HCT116 (cell line): ENCODE measurements at regions not wholly inside any gene's neighbourhood (a gene's known extent, or its start where the extent isn't known, plus 50 kb on each side); places are given as distances from the start of the nearest gene placed in this dataset.
A peak's percentile ranks its signal among the peaks of the same experiment; 100 is the strongest.

Experiments used
- ATAC-seq: fragments of 200-7000 bp; cut with Tn5 transposase; 2 replicates; pipeline ENCODE4 v1.9.1; 2020; ENCODE audit warnings: mild to moderate bottlenecking, moderate library complexity
- BruUV-seq: library from RNA; stranded (reverse); fragments of 400-500 nt; replicated peaks from 2 replicates; lab custom pipeline; 2021; lab: Mats Ljungman, UMichigan
- CTCF ChIA-PET: fragments of 300-600 bp; sonication (Branson Sonifier 250); formaldehyde crosslinking; loops from one replicate; lab custom pipeline; 2021; ENCODE audit warnings: antibody characterized with exemption; lab: Charles Lee
- POLR2A ChIA-PET: fragments of 300-600, 350-600 bp; sonication (Branson Sonifier 250); formaldehyde crosslinking; loops from one replicate; lab custom pipeline; 2021; ENCODE audit warnings: antibody characterized with exemption; lab: Charles Lee
- RAD21 ChIA-PET, 2 experiments: fragments of 300-600 bp; sonication (Branson Sonifier 250); formaldehyde crosslinking; loops; one replicate each; lab custom pipeline; 2023; ENCODE audit warnings: low total read pairs in 2 of 2; ENCODE audit not compliant: uncharacterized antibody in 2 of 2, unreplicated experiment in 2 of 2, low non-redundant PET in 1 of 2; lab: Charles Lee
- DNase-seq: peaks from one replicate; pipeline ENCODE4 v3.0.0-alpha.2; 2010; ENCODE audit warnings: low read depth, low spot score
- H2AFZ ChIP-seq: fragments of 200-600 bp; shearing (Covaris generic), sonication (generic); 2 replicates; pipeline ENCODE4 v1.6.1; 2017; ENCODE audit warnings: low read depth, mixed run types, mixed read lengths, antibody characterized with exemption, low read length; ENCODE audit not compliant: poor library complexity, severe bottlenecking
- H3K27ac ChIP-seq: 2 replicates; pipeline ENCODE4 v1.5.1; 2012; ENCODE audit warnings: low read depth, low read length
- H3K27me3 ChIP-seq: fragments of 200-600 bp; sonication (generic); 2 replicates; pipeline ENCODE4 v1.6.1; 2016; ENCODE audit warnings: mixed run types, low read length, mixed read lengths; ENCODE audit not compliant: insufficient read depth
- H3K36me3 ChIP-seq, 2 experiments: fragments of 200-500 bp in 1 of 2; fragments of 200-600 bp in 1 of 2; sonication (Bioruptor generic) in 1 of 2; sonication (generic) in 1 of 2; 2 replicates each; pipeline versions ENCODE4 v1.5.1 to v1.6.1; 2014 to 2016; ENCODE audit warnings: low read length in 2 of 2, inconsistent platforms in 1 of 2, mixed read lengths in 1 of 2, mixed run types in 1 of 2; ENCODE audit not compliant: insufficient read depth in 2 of 2, control insufficient read depth in 1 of 2
- H3K4me1 ChIP-seq, 2 experiments: fragments of 200-600 bp in 1 of 2; sonication (generic) in 1 of 2; 2 replicates each; pipeline versions ENCODE4 v1.5.1 to v1.6.1; 2012 to 2017; ENCODE audit warnings: low read length in 2 of 2, inconsistent platforms in 1 of 2, mild to moderate bottlenecking in 1 of 2, mixed read lengths in 1 of 2, mixed run types in 1 of 2, moderate library complexity in 1 of 2; ENCODE audit not compliant: insufficient read depth in 2 of 2, control insufficient read depth in 1 of 2
- H3K4me2 ChIP-seq: fragments of 200-600 bp; sonication (generic); 2 replicates; pipeline ENCODE4 v1.6.1; 2017; ENCODE audit warnings: mixed run types, low read length, mixed read lengths
- H3K4me3 ChIP-seq, 2 experiments: fragments of 200-600 bp in 1 of 2; sonication (generic) in 1 of 2; replicated peaks in 1 of 2; 2 replicates each; pipeline ENCODE4 v1.5.1; 2011 to 2016; ENCODE audit warnings: low read length in 2 of 2, control low read depth in 1 of 2, low read depth in 1 of 2, mild to moderate bottlenecking in 1 of 2, mixed read lengths in 1 of 2, mixed run types in 1 of 2
- H3K79me2 ChIP-seq: fragments of 200-600 bp; sonication (generic); 2 replicates; pipeline ENCODE4 v1.6.1; 2017; ENCODE audit warnings: mild to moderate bottlenecking, mixed run types, low read length, moderate library complexity, mixed read lengths; ENCODE audit not compliant: insufficient read depth
- H3K9ac ChIP-seq: fragments of 200-600 bp; sonication (generic); 2 replicates; pipeline ENCODE4 v1.6.1; 2016; ENCODE audit warnings: low read length, mixed read lengths
- H3K9me2 ChIP-seq: fragments of 200-600 bp; sonication (generic), shearing (Covaris generic); 2 replicates; pipeline ENCODE4 v1.6.1; 2017; ENCODE audit warnings: mixed run types, mild to moderate bottlenecking, moderate library complexity; ENCODE audit not compliant: insufficient read depth
- H3K9me3 ChIP-seq, 2 experiments: fragments of 200-500 bp in 1 of 2; fragments of 200-600 bp in 1 of 2; sonication (Bioruptor generic) in 1 of 2; sonication (generic) in 1 of 2; 2 replicates each; pipeline ENCODE4 v1.6.1; 2014 to 2017; ENCODE audit warnings: low read length in 2 of 2, mixed read lengths in 2 of 2, inconsistent platforms in 1 of 2, low read depth in 1 of 2, mild to moderate bottlenecking in 1 of 2, mixed run types in 1 of 2, moderate library complexity in 1 of 2; ENCODE audit not compliant: control insufficient read depth in 1 of 2, insufficient read depth in 1 of 2
- H4K20me1 ChIP-seq: fragments of 200-600 bp; sonication (generic), shearing (Covaris generic); 2 replicates; pipeline ENCODE4 v1.6.1; 2017; ENCODE audit warnings: mixed run types, mild to moderate bottlenecking, moderate library complexity; ENCODE audit not compliant: insufficient read depth
- CEBPB ChIP-seq: IDR thresholded peaks from 2 replicates; pipeline ENCODE4 v1.6.1; 2012; ENCODE audit warnings: low read depth
- CTCF ChIP-seq, 3 experiments: fragments of 200-600 bp in 1 of 3; sonication (generic) in 1 of 3; IDR thresholded peaks in 2 of 3; conservative IDR thresholded peaks in 1 of 3; 2 replicates each; pipeline ENCODE4 v1.5.1; 2012 to 2017; ENCODE audit warnings: low read depth in 2 of 3, low read length in 2 of 3, antibody characterized with exemption in 1 of 3, borderline replicate concordance in 1 of 3, control low read depth in 1 of 3, mild to moderate bottlenecking in 1 of 3, mixed read lengths in 1 of 3, mixed run types in 1 of 3, moderate library complexity in 1 of 3; ENCODE audit not compliant: insufficient read depth in 1 of 3
- MAX ChIP-seq: IDR thresholded peaks from 2 replicates; pipeline ENCODE4 v1.6.1; 2012
- POLR2A ChIP-seq: IDR thresholded peaks from 2 replicates; pipeline ENCODE4 v1.7.0; 2011; ENCODE audit warnings: borderline replicate concordance; ENCODE audit not compliant: insufficient read depth, insufficient read length; ENCODE audit errors: extremely low read depth
- RAD21 ChIP-seq: IDR thresholded peaks from 2 replicates; pipeline ENCODE4 v1.6.1; 2012; ENCODE audit warnings: low read depth, mild to moderate bottlenecking
- ZFX ChIP-seq: fragments of 450-650 bp; IDR thresholded peaks from 2 replicates; pipeline ENCODE4 v1.6.1; 2017
- intact Hi-C: fragments of 100-400 bp; cut with micrococcal nuclease; formaldehyde crosslinking; loops from 2 replicates; pipeline ENCODE4 v1.10.0; 2022

DNA sequence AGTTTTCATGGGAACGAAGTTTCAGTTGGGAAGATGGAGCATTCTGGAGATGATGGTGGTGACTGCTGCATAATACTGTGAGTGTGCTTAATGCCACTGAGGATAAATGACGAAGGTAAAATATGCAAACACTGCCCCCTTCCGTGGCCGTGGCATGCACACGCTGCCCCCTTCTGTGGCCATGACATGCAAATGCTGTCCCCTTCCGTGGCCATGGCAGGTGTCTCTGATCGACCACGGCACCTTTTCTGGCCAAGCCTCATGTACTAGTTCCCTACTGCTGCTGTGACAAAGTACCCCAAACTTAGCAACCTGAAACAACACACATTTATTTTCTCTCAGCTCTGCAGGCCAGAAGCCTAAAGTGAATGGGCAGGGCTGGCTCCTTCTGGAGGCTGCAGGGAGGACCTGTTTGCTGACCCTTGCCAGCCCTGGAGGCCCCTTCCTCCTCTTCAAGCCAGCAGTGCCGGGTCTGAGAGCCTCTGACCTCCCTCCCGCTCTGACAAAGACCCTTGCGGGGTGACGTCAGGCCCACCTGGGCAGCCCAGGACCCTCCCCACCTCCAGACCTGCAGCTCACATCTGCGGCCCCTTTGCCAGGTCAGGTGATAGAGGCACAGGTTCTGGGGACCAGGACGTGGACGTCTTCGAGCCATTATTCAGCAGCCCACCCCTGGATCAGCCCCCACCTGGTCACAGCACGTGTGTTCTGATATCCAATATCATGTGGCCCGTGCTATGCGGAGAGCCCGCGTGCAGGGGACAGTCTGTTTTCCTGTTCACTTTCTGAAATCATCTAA is 82.0 kb downstream of the MICALL2 start:
- CTCF ChIA-PET = no interaction called here
- H3K79me2 ChIP-seq = no peaks in the 10 kb centered on the region
- H3K4me1 ChIP-seq = no peaks in the 10 kb centered on the region
- POLR2A ChIA-PET = no interaction called here
- H3K9me3 ChIP-seq = no peaks in the 10 kb centered on the region
- no peak for TF ChIP-seq POLR2A
- no peak for TF ChIP-seq MAX
- TF ChIP-seq CEBPB = no peak
- 0 out of 6 replicates have a peak, but pooled peaks of 2 of the 3 experiments have one; percentile 10 to 15 for TF ChIP-seq CTCF (IDR thresholded peaks at IDR 0.05 in 2 of 3, conservative IDR thresholded peaks at IDR 0.05 in 1 of 3; ENCODE audit: borderline replicate concordance in 1 of 3, insufficient read depth in 1 of 3, low read depth in 2 of 3, low read length in 2 of 3)
- no peak for TF ChIP-seq ZFX
- peak; percentile 37 for TF ChIP-seq RAD21
- H3K27me3 ChIP-seq = peaks cover 15% of the 10 kb centered on the region
- no peak overlapping the region for H2AFZ ChIP-seq
- H3K4me3 ChIP-seq = no peak overlapping the region
- no peak overlapping the region for H3K4me2 ChIP-seq
- H4K20me1 ChIP-seq = no peaks in the 10 kb centered on the region
- DNase-seq (no peak), ATAC-seq (0 out of 2 replicates have a peak, but pooled peaks have one; percentile 27)
- no peak overlapping the region for H3K9ac ChIP-seq
- no TSS peak for BruUV-seq
- no peaks in the 10 kb centered on the region for H3K9me2 ChIP-seq
- H3K36me3 ChIP-seq = no peaks in the 10 kb centered on the region
- intact Hi-C loops = no loop called here
- H3K27ac ChIP-seq = no peak overlapping the region
- RAD21 ChIA-PET = no interaction called here
